Right atrium auricular region (tissue), 2 donors: ENCODE measurements at regions not wholly inside any gene's neighbourhood (a gene's known extent, or its start where the extent isn't known, plus 50 kb on each side); places are given as distances from the start of the nearest gene placed in this dataset.

Experiments used
- DNase-seq: peaks from one replicate; pipeline ENCODE4 v3.0.0-alpha.2; 2019; ENCODE audit warnings: low spot score
- H3K27ac ChIP-seq, 2 donors: fragments of 200-600 bp; sonication (generic); 1 replicate in 1 of 2; 2 replicates in 1 of 2; pipeline ENCODE4 v1.5.1; 2016 to 2019
- H3K27me3 ChIP-seq, 2 donors: fragments of 200-600 bp; sonication (generic); one replicate each; pipeline versions ENCODE4 v1.5.1 to v1.6.0; 2017 to 2019
- H3K36me3 ChIP-seq: fragments of 200-600 bp; sonication (generic); one replicate; pipeline ENCODE4 v1.5.1; 2016
- H3K4me1 ChIP-seq, 2 donors: fragments of 200-600 bp; sonication (generic); one replicate each; pipeline versions ENCODE4 v1.5.1 to v1.6.0; 2017 to 2019
- H3K4me3 ChIP-seq, 2 donors: fragments of 200-600 bp; sonication (generic); 1 replicate in 1 of 2; 2 replicates in 1 of 2; pipeline ENCODE4 v1.5.1; 2017 to 2019; ENCODE audit warnings: mild to moderate bottlenecking in 1 of 2, moderate library complexity in 1 of 2
- H3K9me3 ChIP-seq, 2 donors: fragments of 200-600 bp; sonication (generic); one replicate each; pipeline ENCODE4 v1.5.1; 2019
- CTCF ChIP-seq, 2 donors: fragments of 200-600 bp; sonication (generic); IDR thresholded peaks; one replicate each; pipeline ENCODE4 v1.5.1; 2019; ENCODE audit warnings: antibody characterized with exemption in 2 of 2

- H3K4me1 ChIP-seq: no peaks in the 10 kb centered on the region
- no peak overlapping the region for H3K4me3 ChIP-seq
- no peaks in the 10 kb centered on the region for H3K9me3 ChIP-seq
- no peaks in the 10 kb centered on the region for H3K27me3 ChIP-seq
- peak overlapping the region; percentile 33 to 50 for H3K27ac ChIP-seq
- H3K36me3 ChIP-seq: no peaks in the 10 kb centered on the region
- no peak for TF ChIP-seq CTCF (IDR thresholded peaks at IDR 0.05)
- no peak for DNase-seq
Observed at GRCh38 chr9:12882430-12882829, 107.6 kb downstream of the LURAP1L start.

DNA sequence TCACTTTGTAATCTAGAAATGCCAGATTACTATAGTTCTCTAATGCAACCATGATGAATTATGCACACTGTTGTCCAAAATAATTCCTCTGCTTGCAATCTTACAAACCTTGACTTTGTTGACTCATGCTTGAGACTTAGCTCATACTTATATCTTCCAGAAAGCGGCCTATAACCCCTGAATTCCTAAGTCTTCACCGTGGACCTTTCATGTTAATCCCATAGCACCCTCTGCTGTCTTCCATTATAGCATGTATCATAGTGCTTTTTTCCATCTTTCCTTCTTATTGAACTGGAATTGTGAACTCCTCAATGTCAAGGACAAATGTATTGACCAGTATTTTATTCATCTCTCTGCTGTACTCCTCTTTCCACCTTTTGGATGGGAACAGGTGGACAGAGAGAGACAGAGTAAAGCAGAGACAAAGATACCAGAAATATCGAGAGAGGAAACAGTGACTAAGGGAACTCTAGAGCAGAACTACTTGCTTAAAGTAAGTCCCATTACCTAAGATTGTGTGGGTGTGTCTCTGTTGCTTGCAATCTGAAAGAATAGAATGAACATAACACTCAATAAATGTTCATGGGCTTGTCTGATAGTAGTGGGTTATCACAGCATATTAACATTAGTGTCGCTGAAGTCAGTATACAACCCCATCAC, 110.0 kb downstream of the LURAP1L start:
- Histone ChIP-seq H3K27ac (no peak overlapping the region), H3K4me3 (no peak overlapping the region), H3K36me3 (no peaks in the 10 kb centered on the region), H3K27me3 (no peaks in the 10 kb centered on the region), H3K9me3 (no peaks in the 10 kb centered on the region), H3K4me1 (no peaks in the 10 kb centered on the region)
- no peak for DNase-seq
- peak in 1 of 2 donors; percentile 57 for TF ChIP-seq CTCF (IDR thresholded peaks at IDR 0.05)

- no peak for DNase-seq
- Histone ChIP-seq H3K4me1 (no peaks in the 10 kb centered on the region), H3K9me3 (no peaks in the 10 kb centered on the region), H3K4me3 (no peak overlapping the region), H3K27ac (no peak overlapping the region), H3K36me3 (no peaks in the 10 kb centered on the region), H3K27me3 (no peaks in the 10 kb centered on the region)
- no peak for TF ChIP-seq CTCF (IDR thresholded peaks at IDR 0.05)
Observed at GRCh38 chr9:12889402-12890106, 114.7 kb downstream of the LURAP1L start.

- no peaks in the 10 kb centered on the region for H3K4me1 ChIP-seq
- DNase-seq: no peak
- no peak overlapping the region for H3K4me3 ChIP-seq
- H3K27me3 ChIP-seq: no peaks in the 10 kb centered on the region
- H3K36me3 ChIP-seq: no peaks in the 10 kb centered on the region
- H3K27ac ChIP-seq: no peak overlapping the region
- no peak for TF ChIP-seq CTCF (IDR thresholded peaks at IDR 0.05)
- no peaks in the 10 kb centered on the region for H3K9me3 ChIP-seq
Observed at GRCh38 chr9:12891588-12891987, 116.8 kb downstream of the LURAP1L start.

GRCh38 chr9:12903316-12903715, 128.5 kb downstream of the LURAP1L start:
- H3K27ac ChIP-seq: no peak overlapping the region
- H3K27me3 ChIP-seq: no peaks in the 10 kb centered on the region
- DNase-seq: no peak
- no peaks in the 10 kb centered on the region for H3K4me1 ChIP-seq
- H3K36me3 ChIP-seq: no peaks in the 10 kb centered on the region
- H3K9me3 ChIP-seq: peaks cover 0 to 18% of the 10 kb centered on the region in 2 donors
- no peak for TF ChIP-seq CTCF (IDR thresholded peaks at IDR 0.05)
- no peak overlapping the region for H3K4me3 ChIP-seq
